DMS 273 (cell line): ENCODE measurements at regions not wholly inside any gene's neighbourhood (a gene's known extent, or its start where the extent isn't known, plus 50 kb on each side); places are given as distances from the start of the nearest gene placed in this dataset.

Source experiments
- DNase-seq: peaks from one replicate; lab custom pipeline; 2025; ENCODE audit not compliant: unreplicated experiment; lab: John Stamatoyannopoulos, UW

DNA sequence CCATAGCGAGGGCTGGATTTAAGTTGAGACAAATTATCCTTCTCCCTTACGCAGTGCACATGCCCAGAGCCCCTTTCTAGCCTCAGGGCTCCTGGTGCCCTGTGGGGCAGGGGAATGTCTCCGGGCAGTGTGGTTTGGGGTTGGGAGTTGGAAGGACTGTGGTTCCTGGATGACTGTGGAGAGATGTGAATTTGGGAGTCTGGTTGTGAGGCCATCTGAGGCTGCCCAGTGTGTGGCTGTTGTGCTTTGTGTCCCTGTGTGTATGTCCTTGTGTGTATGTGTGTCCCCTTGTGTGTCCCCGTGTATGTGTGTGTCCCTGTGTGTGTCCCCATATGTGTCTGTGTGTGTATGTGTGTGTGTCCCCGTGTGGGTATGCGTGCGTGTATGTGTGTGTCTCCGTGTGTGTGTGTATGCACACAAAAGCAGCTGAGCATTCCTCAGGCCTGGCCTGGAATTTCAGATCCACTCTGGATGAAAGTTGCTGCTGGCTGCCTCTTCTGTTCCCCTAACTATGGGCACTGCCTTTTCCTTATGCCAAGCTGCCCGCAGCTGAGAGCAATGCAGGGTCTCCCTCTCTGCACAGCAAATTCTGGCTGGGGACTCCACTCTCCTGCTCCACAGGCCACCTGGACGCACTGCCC is 65.4 kb downstream of the UBIAD1 start:
- DNase-seq: no peak

DNA sequence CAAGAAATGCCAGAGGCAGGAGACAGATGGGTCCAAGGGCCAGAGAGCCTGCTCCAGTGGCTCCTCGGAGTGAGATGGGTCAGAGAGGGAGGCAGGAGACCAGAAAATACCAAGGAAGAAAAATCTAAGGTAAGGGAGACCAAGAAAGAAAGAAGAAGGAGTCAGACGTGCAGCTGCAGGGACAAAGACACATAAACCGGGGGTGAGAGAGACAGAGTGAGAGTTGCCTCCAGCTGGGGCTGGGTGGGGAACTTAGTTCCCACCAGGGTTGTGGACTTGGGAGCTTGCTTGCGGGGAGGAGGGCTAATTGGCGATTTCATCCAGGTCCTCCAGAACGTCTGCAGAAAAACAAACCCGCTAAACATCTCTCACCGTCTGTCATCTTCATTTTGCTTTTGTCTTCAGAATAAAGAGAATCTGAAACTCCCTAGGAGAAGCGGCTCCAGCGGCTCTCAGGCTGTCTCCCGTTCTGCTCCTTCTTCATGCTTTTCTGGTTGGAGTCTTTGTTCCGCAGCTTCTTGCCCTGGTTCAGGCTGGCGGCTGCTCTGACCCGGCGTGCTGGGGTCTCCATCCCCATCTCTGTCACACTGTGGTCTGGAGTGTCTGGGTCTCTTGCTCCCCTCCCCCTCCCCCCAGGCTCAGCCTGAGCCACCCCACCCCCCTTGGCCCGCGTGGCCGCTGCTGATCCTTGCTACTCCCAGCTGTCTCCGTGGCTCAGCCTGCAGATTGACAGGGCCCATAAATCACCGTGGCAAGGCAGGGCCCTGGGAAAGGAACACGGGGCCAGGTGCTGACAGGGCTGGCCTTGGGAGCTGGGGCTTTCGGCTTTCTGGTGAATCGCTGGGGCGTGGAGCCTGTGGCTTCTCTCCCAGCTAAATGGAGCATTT is 66.6 kb downstream of the UBIAD1 start:
- peak; percentile 94 for DNase-seq

DNA sequence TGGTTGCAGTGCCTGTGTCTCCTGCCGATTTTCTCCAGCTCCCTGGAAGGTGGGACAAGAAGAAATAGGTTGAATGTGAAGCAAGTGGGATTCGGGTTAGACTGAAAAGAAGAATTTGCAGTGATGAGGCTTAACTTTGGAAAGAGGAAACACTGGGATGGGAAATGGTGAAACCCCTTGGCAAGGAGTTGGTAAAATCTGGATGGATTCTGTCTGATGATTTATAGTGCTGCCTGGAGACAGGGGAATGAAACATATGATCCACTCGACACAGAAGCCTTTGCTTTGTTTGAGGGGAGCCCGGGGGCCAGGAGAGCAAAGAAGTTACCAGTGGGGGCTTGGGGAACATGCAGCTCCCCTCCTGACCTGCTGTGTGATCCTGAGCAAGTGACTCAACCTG is 67.2 kb downstream of the UBIAD1 start:
- DNase-seq: peak; percentile 72

DNA sequence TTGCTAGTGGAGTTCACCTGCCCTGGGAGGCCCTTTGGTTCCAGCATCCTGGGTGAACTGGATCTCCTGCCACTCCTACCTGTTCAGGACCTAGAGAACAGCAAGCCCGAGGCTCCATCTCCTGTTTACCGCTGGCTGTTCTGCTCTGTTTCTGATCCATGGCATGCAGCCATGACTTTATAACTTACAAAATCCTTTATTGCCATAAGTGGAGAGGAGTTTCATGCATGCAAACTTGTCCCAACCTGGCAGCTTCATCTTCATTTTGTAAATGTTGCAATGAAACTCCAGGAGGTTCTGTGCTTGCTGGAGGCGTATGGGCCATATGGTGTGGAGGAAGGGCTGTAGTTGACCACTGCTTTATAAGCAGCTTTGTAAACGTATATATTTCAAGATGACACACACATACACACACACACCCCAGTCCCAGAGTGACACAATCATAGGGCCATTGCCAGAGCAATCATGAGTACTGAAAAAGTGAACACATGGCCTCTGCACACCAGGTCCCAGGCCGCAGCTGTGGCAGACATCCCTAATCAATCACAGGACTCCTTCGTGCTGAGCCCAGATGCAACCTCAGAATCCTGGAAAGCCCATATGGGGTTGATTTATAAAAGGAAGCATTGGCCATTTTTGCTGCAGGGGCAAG is 69.0 kb downstream of the UBIAD1 start:
- peak; percentile 91 for DNase-seq

DNA sequence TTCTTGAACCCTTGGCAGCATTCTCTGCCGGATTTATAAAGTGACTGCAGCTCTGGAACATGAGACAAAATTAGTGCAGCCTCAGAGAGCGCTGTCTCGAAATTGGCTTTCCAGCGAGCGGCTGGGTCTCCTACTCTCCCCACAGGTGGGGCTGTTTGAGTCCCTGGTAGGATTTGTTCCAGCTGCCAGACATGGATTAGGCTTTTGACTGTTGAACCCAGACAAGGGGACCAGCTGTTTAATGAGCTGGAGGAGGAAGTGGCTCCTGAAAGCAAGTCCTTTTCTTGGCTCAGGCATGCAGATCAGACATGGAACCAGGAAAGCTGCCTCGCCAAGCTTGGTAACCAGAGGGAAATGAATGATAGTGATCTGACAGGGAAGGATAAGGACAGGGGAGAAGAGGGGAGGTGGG is 69.6 kb downstream of the UBIAD1 start:
- peak; percentile 94 for DNase-seq

DNA sequence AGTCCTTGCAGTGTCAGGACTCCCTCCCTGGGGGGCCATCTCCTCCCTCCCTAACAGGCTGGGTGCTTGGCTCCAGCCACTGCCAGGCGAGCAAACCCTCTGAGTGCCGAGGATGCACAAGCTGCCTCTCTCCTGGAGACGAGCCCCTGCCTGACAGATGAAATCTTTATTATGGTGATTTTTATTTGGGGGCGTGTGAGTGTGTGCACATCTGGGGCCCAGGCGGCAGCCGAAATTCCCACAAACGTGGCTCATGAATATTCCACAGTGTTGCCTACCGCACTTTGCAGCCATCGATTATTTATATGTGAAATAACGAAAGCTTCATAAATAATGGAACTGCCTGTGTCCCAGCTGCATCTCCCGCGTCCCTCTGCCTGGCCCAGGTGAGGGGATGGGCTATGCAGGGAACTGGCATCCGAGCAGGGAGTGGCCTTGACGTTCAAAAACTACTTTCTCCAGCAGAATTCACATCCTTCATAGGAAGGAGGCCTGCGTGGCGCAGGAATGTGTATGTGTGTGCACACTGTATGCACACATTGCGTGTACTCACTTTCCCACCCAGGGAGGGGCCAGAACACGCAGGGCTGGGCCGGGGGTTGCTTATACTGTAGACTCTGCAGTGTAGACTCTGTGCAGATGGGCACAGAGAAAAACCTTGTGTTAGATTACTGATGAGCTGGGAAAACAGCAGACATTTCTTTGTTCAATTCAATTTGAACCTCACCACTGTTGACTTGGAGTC is 73.1 kb downstream of the UBIAD1 start:
- DNase-seq: peak; percentile 52

DNA sequence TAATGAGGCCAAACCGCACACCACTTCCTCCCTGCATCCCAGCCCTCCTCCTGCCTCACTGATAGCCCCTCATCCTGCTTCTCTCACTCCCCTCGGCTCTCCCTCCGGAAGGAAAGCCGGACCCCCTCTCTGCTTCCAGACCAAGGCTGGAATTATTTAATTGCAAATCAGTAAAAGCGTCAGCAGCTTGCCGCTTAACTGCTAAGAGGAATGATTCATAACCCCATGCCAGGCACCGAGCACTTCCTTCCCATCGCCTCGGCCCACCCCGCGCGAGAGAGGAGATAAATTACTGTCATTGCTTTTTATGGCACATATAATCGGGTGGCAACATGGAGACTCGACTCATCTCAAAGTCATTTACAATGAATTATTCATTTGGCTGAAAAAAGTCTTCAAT is 77.3 kb downstream of the UBIAD1 start:
- DNase-seq: no peak

DNA sequence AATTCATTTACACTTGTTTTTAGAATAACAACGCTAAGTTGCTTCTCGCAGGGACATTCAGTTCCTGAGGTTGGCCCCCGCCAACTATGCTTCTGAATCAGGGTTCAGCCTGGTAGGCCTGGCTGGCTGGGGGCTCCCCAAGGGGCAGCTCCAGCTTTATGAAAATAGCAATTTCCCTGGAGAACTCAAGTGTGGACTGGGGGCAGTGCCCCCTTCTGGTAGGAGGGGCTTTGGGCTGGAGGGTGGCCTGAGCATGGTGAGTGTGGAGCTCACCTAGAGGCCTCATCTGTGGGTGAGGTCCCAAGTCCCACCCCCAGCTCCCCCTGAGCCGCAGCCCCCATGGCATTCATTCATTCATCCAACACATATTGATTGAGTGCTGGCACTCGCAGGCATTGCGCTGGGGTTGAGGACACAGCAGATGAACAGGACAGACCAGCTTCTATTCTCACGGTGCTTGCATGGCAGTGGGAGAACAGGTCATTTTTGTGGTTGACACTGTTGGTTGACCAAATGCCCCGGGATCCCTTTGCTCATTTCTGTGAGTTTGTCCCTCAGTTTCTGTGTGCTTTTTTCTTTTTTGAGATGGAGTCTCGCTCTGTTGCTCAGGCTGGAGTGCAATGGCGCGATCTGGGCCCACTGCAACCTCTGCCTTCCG is 79.2 kb downstream of the UBIAD1 start:
- DNase-seq: no peak

DNA sequence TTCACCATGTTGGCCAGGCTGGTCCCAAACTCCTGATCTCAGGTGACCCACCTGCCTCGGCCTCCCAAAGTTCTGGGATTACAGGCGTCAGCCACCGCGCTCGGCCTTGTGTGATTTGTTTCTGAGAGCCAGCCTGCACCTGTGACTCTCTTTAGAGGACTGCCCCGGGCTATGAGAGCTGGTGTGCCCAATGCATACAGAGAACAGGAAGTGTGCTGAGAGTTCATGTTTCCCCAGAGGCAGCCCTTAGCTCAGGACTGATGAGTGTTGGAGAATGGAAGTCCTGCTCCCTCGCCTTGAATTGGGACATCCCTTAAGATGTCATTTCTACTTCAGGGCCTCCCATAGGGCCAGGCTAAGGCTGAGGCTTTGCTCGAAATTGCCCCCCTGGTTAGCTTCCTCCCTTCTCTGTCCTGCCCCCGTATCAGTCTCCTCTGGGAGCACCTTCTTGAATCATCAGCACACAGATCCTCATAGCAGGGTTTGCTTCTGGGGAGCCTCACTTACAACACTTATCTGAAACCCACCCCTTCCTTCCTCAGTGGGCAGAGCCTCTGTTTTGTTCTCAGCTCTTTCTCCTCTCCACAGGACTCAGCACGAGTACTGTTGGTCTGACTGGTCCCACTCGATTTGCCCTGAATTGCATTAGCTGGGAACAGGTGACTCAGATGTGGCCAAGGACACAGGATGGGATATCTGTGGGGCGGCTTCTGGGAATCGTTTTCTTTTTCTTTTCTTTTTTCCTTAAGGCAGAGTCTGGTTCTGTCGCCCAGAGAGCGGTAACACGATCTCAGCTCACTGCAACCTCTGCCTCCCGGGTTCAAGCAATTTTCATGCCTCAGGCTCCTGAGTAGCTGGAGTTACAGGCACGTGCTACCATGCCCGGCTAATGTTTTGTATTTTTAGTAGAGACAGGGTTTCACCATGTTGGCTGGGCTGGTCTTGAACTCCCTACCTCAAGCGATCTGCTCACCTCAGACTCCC is 80.1 kb downstream of the UBIAD1 start:
- no peak for DNase-seq

DNA sequence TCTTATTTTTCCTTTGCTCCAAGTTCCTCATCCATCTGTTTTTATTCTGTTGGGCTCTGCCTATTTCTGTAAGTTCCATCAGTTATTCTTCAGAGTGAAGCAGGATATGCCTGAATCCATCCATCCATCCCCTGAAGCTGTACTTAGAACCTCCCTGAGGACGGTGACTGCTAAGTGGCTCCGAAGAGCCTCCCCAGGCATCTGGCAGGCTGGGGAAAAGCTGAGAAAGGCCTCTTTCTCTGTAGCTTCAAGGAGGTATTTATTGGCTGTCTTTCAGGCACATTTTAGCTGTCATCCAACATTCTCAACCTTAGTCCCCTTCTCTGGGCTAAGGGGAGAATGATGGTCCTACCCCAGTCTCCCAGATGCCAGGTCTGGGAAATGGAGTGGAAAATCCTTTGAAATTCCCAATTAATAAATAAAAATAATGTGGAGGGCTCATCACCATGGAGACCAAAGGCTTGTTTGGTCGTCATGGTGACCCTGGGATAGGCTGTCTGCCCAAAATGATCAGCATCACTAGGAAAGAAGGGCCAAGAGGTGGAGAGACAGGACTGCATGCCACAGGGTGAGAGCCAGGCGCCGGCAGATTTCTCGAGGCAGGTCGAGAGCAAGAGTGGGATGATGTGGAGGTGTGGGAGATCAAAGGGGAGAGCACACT is 82.0 kb downstream of the UBIAD1 start:
- DNase-seq: peak; percentile 73

DNA sequence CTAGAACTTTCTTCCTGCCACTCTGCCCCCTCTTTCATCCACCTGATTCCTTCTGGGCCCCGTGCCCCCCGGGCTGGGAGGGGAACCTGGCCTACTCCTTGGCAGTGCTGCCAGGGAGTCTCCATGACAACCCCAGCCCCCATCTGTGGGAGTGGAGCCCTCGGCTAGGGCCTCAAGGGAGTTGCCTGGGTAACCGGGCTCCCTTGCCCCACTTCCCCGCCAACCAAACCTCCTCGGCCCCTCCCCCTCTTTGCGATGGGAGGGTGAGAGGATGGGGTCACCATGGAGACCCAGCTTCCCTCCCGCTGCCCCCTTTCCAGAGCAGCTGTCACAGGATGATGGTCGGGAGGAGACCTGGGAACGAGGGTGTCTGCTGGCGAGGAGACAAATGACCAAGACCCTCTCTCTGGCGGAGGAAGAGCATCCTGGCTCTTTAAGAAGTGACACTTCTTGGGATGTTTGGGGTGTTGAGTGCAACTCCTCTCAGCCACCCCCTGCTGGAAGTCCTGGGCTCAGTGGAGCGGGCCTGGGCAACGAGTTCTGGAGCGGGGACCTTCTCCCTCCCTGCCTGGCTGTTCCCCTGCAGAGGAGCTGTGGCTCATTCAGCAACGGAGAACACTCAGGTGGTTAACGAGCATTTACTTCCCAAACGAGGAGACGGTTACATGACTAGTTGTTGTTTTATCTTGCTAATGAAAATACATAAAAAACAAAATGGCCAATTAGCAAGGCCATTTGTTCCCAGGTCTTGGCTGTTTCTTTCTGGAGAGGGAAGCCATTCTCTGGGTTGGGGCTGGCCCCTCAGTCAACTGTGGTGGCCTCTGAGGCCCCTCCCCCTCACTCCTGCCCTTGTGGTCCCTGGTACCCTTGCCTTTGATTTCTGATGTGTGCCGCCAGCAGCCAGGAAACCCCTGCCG is 82.8 kb downstream of the UBIAD1 start:
- peak; percentile 82 for DNase-seq

DNA sequence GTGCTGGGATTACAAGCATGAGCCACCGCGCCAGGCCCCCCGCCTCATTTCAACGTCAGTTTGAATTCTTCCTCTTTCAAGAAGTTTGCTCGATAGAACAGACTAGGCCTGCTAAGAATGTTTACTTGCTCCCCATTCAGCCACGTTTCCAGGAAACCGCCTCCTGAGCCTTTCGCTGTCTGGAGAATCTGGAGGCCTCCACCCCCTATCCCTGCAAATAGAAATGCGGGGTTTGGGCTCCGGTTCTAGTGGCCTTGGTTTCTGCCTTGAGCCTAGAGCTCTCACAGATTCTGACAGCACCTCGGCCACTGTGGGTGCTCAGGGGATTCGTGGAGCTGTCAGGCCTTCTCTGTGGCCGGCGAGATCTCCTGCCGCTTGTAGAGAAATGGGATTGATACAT is 84.3 kb downstream of the UBIAD1 start:
- no peak for DNase-seq

DNA sequence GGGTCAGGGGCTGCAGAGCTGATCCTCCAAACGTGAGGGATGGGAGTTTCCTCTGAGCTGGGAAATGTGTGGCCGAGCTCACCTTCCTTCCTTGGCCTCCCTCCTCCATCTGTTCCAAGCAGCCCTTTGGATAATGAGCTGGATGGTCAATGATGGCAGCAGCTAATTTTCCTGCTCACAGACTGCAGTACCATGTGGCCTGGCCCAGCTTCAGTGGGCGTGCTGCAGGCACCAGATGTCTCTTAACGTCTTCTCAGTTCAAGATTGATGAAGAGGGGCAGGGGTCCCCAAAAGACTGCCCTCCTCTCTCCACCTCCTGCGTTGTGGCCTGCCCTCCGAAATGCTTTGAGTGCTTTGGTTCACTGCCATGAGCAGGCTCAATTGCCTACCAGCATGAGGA is 86.0 kb downstream of the UBIAD1 start:
- peak; percentile 93 for DNase-seq

DNA sequence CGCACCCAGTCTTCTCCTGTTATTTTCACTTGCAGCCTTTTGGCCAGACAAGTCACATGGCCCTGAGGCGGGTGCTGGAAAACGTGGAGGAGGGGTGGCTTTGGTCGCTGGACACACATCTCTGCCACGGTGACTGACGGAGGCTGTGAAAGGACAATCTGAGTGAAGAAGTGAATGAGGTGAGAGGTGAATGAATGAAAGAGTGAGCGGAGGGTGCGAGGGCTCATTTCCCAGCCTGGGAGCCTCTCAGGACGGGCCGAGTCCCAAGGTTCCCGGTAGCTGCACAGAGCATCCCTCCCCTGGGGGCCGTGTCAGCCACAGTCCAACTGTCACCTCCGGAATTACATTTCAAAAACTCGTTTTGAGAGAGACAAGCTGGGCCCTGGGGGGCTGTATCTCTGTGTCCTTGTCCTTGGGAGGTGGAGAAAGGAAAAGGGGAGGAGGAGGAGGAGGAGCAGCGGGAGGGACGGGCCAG is 89.6 kb downstream of the UBIAD1 start:
- no peak for DNase-seq

DNA sequence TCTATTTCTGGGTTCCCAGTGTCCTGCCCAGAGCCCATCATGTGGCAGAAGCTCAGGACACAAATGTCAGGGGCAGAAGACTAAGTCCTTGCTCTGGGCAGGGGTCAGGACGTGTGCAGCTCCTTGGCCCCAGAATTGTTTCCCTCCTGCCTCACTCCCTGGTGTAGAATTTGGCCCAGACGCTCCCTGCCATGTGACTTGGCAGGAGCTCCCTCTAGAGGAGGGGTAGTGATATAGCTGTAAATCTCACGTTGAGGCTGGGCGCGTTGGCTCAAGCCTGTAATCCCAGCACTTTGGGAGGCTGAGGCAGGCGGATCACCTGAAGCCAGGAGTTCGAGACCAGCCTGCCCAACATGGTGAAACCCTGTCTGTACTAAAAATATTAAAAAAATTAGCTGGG is 91.2 kb downstream of the UBIAD1 start:
- DNase-seq: peak; percentile 45

DNA sequence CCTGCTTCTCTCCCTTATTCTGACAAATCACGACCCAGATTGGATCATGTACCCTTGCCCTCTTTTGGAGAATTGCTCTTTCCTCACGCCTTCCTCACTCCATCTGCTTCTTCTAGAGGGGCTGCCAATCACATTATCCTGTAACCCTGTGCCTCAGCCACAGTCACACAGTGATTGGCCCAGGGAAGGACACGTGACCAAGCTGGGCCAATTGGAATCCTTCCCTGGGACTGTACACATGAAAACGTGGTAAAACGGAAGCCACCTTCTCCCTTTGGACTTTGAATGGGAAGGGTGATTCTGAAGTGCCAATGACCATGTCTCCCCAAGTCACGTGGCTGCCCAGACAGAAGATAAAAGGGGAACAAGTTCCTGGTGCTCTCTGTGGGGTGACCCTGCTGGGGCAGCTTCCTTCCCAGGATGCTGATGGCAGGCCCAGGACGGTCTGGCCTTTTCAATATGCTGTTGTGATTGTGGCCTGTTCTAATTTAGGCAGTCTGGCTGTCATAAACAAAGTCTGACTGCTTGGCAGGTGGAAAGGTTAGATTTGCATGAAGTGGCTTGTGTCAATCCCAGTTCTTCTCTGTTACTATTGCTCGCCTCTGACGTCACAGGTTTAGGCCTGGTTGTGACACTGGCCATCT is 92.9 kb downstream of the UBIAD1 start:
- DNase-seq: peak; percentile 32
